ENCODE measurements at regions not wholly inside any gene's neighbourhood (a gene's known extent, or its start where the extent isn't known, plus 50 kb on each side); places are given as distances from the start of the nearest gene placed in this dataset.
A peak's percentile ranks its signal among the peaks of the same experiment; 100 is the strongest.

DNA sequence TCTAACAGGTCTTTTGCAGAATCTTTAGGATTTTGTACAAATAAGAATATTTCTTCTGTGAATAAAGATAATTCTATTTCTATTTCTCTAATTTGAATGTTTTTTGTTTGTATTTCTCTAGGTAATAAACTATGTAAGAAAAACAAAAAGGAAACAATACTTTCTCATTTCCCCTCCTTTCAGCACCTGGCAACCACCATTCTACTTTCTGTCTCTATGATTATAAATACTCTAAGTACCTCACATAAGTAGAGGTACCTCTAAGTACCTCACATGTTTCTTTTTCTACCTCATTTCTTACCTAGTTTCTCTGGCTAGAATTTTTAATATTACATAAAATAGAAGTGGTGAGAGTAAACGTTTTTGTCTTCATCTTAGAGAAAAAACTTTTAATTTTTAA lies 550.0 kb downstream of the EPHA5 start:
- no peak for DNase-seq

DNA sequence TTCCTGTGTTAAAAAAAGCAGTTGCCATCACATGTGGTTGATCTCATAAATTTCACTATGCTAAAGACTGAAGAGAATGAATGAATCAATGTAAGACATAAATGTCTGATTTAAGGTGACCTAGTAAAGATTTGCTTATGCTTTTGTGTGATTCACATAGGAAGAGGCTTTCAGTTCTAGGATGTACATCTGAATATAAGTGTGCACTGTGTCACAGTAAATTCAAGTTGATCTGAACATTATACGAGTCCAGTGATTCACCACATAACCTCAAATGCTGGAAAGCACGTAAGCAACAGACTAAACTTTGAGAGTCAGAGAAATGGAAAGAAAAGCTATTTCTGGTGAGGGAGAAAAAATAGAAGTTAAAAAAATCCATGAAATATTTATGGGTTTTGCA lies 567.9 kb downstream of the EPHA5 start:
- no peak for DNase-seq

DNA sequence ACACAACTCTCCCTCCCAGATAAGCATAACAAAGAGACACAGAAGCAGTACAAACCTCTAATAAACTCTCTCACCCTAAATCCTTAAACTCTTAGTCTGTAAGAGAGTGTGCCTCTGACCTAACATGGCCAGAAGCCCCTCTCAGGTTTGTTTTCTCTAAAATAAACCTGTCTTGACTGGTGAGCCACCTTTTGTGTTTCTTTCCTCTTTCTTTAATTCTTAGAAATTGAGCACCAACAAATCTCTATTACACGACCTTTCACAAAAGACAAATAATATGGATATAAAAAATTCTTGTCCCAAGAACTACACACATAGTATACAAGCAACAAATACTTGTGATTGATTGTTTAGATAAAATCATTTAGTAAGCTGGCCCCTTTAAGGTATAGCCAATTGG lies 573.7 kb downstream of the EPHA5 start:
- no peak for DNase-seq

DNA sequence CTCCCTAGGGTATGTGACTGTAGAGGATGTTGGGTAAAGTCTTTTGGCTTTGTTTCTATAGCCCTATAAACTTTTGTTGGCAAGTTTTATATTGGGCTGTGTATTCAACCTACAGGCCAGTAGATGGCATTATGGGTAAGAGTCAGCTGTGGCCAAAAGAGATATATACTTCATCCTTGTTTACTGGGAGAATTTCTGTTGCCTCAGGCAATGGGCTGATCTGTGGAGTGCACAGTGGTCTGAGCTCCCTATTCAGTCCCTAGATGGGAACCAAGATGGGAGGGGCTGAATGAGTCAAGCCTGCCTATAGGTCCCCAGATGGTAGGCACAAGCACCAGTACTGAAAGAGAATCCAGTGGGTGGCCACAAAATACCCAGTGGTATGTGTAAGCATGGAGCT lies 580.6 kb downstream of the EPHA5 start:
- DNase-seq, result peak; percentile 25

DNA sequence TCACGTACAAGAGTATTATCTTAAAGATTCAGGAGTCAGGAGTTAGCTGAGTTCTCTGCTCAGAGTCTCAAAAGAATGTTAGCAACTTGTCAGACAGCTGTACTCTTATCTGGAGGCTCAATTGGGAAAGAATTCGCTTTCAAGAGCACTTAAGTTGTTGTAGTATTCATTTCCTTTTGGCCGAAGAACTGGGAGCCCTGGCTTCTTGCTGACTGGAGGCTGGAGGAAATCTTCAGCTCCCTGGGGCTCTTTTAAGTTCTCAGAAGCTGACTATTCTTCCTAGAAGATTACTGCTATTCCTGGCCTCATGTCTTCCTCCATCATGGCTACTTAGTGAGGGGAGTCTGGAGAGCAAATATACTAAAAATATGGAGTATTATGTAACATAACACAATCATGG lies 587.2 kb downstream of the EPHA5 start:
- DNase-seq, result no peak

DNA sequence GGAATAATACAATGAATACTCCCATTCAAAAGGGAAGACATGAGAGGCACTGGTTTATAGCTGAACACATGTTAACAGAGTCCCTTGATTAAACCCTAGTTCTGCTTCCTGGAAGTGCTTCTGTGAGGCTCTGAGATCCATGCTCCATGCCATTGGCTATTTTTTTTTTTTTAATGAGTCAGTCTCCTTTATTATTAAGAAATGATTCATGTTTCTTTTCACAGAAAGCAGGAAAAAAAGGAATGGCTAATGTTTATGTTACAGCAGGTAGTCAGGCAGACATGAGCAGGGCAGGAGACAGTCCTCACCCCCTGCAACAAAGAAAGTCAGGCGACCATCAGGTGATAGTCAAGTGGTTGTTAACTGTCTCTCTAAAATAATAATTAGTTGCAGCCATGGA lies 598.7 kb downstream of the EPHA5 start:
- DNase-seq, result no peak

DNA sequence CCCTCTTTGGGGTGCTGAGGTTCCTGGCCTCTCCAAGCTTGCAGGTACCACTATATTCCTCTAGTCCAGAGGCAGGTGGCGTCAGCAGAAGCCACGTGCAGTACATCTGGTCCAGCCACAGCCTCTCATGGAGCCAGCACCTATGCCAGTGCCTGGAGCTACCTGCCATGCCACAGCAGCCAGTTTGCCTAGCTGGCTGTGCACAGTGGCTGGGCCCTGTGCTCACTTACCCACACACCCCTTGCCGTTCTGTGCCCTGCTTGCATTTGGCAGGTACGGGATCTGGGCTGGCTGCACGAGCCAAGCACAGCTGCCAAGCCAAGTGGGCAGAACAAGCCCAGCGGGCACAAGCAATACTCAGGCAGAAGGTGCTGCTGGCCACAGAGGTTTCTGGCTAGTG lies 601.1 kb downstream of the EPHA5 start:
- DNase-seq, result no peak

DNA sequence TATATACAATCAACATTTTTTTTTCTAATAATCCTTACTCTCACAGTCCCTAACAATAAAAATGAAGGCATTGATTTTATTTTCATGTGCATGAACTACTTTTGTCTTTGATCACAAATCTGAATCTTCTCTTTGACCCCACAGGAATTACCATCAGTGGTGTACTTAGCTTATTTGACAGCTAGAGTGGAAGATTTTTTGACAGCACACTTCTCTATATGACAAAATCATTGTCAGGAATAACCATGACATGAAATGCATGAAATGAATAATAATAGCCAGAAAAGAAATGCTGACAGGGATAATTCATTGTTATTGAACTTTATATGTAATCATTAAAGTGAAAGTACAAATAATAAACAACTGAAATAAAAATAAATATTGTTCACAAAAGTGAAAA lies 604.2 kb downstream of the EPHA5 start:
- no peak for DNase-seq

DNA sequence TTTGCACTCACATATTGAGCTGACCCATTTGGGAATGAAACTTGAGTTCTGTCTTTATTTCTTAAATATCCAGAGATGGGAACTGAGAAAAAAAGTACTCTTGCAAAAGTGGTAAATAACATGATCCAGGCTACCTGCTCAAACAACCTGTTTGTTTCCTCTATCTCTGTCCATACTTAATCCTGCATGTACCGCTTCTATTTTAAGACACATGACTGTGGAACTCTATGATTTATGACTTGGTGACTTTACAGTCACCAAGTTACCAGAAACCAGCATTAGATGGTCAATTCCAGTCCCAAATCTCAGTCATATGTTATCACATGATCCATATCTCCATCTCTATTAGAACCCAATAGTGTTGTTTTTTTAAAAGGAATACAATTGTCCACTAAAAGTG lies 606.7 kb downstream of the EPHA5 start:
- no peak for DNase-seq

DNA sequence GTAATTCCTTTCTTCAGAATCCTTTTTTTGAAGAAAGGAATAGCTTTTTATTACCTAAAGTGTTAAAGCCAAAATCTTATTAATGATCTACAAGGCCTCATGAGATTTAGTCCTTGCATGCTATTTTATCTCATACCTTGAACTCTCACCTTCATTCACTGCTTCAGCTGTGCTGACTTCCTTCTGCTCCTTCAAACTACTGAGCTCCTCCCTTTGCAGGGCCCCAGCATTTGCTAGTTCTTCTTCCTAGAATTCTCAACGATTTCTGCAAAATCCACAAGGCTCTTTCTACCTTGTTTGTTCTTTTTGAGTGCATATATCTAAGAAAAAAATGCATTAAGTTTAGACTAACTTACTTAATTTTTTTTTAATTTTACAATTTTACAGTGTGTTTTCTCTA lies 619.5 kb downstream of the EPHA5 start:
- DNase-seq, result no peak

DNA sequence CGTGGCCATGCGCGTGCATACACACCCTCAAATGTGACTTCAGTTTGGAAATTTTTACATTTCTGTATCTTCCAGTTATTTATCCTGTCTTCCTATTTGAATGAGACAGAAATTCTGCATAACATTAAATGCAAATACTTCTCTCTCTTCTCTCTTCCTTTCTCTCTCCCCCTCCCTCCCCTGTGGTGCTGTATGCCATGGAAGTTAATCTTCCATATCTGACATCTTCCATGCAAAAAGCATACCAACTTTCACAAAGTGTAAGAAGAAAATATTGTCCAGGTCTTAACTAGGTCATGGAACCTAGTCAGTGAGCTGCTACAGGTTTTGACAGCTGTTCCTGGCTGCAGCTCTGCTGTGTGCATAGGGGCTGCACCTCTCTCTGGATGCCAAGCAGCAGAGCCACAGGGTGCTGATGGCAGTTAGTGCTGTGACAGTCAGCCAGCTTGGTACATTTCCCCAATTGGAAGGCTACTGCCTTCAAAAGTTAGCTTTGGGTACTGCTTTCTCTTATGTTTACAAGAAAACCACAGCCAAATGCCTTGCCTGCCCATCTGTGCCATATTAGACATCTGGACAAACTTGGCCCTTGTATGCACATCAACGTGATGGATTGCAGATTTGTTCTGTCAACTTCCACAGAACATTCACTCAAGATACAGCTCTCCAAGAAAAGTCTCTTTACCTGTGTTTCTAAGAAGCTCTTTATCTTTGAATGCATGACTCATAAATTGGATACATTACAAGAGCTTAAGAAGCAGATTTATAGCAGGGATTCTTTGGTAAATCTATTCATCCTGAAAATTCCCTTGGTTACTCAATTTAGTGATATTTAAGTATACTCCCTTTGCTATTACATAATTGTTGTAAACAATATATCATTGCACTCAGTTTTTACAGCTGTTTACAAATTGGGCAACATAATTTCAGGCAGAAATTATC lies 623.8 kb downstream of the EPHA5 start:
- DNase-seq, result no peak

DNA sequence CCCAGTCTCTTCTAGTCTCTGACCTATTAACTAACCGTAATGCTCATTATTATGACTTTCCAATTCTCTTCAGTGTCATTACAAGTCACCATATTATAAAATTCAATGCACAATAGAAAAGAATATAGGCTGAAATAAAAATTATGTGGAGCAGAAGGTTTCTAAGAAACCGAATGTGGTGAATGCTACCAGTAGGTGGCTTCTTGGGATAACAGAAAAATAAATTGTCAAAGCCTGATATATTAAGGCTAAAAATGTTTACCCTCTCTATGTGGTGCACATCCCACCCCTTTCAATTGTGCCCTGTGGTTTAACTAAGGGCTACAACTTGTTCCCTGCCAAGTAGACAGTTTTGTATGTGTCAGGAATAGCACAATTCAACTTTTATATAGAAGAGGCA lies 624.6 kb upstream of the TECRL start:
- DNase-seq, result no peak

DNA sequence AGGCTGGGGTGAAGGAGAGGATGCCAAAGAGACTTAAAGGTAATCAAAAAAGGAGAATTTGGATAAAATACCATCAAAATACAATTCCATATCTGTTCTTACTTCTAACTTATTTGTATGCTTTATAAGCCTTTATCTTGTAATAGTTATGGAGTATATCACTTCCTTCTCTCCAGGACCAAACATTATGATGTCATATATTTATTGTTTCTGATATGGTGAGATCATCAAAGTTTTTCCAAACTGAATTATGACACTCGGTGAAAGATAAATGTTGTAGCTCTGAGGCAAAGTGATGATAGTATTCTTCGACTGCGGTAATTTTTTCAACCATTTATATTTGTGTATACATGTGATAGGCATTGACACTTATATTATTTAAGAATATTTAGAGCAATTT lies 619.3 kb upstream of the TECRL start:
- DNase-seq, result no peak

DNA sequence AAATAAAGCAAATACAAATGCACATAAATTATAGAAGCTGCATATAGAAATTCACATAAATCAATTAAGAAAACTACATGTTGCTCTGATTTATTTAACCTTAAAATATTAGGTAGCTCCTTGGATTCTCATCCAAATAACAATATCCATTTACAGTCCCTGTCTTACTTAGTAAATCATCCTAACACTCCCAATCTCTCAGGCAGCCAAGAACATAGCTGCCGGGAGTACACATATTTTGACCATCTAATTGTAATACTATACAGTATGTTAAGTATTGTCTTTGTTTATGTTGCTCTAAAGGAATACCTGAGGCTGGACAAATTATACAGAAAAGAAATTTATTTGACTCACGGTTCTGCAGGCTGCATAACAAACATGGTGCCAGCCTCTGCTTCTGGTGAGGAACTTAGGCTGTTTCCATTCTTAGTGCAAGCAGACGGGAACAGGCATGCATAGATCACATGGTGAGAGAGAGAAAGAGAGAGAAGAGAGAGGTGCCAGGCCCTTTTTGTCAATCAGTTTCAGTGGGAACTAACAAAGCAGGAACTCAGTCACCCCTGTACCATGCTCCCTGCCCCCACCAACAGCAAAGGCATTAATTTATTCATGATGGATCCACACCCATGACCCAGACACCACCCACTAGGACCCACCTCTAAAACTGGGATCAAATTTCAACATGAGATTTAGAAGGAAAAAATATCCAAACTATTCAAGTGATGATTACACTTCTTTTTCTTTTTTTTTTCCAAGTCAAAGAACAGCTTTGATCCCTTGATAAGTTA lies 614.8 kb upstream of the TECRL start:
- DNase-seq, result no peak

DNA sequence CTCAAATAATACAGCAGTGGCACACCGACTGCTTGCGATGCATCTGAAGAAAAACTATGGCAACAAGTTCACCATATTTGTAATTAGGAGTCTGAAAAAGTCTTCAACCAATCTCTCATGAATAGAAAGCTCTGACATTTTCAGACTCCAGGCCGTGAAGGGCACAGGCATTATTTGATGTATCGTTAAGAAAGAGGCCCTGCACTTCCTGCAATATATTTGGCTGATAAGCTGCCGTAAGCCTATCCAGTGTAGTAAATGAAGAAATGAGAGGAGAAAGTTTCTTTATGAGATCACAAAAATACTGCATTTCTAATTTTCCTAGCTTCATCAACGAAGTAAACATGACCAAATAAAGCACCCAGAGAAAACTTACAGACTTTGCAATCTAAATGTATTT lies 613.8 kb upstream of the TECRL start:
- DNase-seq, result no peak

DNA sequence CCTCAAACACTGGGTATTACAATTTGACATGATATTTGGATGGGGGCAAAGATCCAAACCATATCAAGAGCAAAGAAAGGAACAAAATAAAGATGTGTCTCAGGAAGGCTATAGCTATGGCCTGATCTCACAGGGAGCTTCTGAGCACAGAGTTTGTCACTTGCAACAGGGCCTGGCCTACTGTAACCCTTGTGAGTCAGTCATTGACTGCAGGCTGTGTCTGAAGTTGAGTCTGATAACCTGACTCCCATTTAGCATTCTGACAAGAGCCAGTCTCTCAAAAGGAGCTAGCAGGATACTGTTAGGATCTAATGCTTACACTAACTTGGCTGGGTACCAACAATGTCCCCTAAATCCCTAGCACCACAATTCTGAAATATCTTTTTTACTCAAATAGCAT lies 612.5 kb upstream of the TECRL start:
- no peak for DNase-seq

DNA sequence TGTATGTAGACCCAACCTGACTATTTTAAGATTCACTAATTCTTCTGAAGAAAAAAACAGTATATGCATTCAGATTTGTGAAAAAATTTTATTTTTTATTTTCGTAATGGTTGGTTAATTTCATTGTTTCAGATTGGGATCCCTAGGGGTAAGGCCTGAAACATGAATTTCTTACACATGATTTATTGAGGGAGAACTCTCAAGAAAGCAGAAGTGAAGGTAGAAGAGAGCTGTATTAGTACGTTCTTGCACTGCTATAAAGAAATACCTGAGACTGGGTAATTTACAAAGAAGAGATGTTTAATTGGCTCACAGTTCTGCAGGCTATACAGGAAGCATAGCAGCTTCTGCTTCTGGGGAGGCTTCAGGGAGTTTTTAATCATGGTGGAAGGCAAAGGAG lies 611.9 kb upstream of the TECRL start:
- DNase-seq, result no peak

DNA sequence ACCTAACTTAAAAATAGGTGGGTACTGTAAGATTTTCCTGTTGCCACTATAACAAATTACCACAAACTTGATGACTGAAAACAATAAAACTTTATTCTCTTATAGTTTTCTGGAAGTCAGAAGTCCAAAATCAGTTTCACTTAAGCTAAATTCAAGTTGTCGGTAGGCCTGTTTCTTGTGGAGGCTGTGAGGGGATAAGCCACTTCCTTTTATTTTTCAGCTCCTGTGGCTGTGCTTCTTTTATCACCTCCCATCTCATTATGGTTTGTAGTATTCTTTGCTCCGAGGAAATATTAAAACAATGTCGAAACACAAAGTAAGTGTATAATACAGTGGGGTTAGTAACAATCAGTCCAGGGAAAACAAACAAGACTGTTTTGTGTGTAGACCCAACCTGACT lies 610.5 kb upstream of the TECRL start:
- no peak for DNase-seq

DNA sequence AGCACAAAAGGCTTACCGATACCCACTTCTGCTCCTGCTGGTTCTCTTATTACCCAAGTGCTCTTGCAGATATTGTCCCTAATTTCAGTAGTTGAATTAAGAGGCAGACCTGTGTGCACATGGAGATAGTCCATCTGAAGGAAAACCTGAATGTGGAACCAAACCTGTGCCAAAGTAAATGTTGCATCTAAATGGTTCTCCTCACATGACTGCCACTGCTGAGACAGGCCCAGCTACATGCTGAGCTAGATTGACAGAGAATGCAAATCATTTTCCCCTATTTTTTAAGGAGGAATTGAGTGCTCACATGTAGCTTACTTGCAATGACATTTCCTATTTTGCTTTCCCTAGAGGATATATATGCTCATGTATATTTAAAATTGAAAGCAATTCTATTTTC lies 609.1 kb upstream of the TECRL start:
- peak; percentile 57 for DNase-seq

DNA sequence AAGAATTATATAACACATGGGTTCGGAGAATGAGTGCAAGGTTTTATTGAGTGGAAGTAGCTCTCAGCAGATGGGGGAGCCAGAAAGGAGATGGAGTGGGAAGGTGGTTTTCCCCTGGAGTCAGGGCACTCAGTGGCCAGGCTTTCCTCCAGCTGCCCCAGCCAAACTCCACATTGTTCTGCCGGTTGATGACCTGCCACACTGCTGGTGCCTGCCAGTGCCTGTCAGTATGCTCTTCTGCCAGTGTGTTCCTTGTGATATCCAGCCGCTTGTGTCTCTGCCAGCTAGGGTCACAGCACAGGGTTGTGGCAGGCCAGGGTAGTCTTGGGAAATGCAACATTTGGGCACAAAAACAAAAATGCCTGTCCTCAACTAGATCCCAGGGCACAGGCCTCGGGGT lies 604.8 kb upstream of the TECRL start:
- no peak for DNase-seq

DNA sequence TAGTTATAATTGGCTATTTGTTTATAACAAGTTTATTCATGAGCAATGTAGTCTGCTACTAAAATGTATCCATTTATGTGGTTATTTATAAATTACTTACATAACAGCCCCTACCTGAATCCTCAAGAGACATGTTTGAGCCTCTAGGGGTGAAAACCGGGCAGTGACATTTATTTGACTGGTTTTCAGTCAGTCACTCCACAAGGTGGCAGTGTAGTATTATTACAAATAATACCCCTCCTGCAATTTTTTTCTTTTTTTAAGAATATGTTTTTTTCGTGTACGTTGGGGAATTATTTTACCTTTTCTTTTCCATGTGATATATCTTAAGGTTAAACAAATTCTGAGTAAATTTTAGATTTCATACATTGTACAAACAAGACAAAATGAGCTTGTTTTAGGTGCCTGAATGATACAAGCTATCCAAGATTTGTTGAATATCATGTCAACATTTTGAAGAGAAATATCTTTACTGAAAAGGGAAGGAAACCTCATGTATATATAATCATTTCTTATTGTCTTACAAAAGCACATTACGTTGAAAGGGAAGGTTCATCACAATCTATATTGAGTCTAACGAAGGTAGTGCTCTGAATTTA lies 598.7 kb upstream of the TECRL start:
- peak; percentile 49 for DNase-seq

DNA sequence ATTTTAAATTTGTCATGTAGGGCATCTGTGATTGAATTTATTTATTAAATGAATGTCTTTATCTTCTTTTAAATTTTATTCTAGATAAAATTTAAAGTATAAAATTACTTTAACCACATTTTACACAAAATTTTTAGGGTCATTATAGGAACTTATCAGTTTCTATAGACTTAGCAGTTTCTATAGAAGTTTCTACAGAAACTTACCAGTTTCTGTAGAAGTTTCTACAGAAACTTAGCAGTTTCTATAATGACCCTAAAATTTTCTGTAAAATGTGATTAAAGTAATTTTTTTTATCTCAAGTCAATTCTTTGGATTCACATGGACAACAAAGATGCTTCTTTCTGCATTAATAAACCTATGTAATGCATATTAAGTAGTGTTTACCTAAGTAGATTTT lies 565.9 kb upstream of the TECRL start:
- DNase-seq, result no peak

DNA sequence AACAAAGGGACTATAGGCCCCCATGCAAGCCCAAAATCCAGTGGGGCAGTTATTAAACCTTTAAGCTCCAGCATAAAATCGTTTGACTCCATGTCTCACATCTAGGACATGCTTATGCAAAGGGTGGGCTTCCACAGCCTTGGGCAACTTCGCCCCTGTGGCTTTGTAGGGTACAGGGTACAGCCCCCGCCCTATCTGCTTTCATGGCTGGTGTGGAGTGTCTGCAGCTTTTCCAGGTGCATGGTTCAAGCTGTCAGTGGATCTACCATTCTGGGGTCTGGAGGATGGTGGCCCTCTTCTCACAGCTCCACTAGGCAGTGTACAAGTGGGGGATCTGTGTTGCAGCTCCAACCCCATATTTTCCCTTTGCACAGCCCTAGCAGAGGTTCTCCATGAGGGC lies 559.8 kb upstream of the TECRL start:
- no peak for DNase-seq

DNA sequence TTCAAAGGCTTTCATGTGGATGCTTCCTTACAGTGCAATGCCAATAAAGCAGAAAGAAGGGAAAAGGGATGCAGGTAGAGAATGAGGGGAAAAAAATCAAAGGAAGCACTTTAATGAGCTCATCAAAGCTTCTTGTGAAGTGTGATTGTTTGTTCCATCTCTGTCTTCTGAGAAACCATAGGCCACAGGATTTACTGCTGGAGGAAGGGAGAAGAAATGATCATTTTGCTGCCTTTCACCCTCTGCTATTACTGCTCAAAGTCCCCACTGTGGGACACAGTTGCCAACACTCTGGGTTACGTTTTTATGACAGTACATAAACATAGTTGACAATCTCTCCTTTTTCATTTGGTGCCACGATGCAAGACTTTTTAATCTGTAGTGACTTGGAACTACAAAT lies 558.0 kb upstream of the TECRL start:
- DNase-seq, result no peak

Data from NCI-H1092 treated with DMSO at 0.1 percent for 48 hours (cell line).